OCI-LY7 (cell line): ENCODE measurements at regions not wholly inside any gene's neighbourhood (a gene's known extent, or its start where the extent isn't known, plus 50 kb on each side); places are given as distances from the start of the nearest gene placed in this dataset.

ENCODE experiments used
- BruUV-seq: library from RNA; stranded (reverse); fragments of 400-500 nt; replicated peaks from 2 replicates; lab custom pipeline; 2021; lab: Mats Ljungman, UMichigan
- CTCF ChIA-PET: fragments of 300-600 bp; sonication (Branson Sonifier 250); formaldehyde crosslinking; loops from one replicate; lab custom pipeline; 2022; ENCODE audit warnings: antibody characterized with exemption; ENCODE audit not compliant: unreplicated experiment; lab: Charles Lee
- POLR2A ChIA-PET: fragments of 300-600 bp; sonication (Branson Sonifier 250); formaldehyde crosslinking; loops from one replicate; lab custom pipeline; 2022; ENCODE audit warnings: antibody characterized with exemption; lab: Charles Lee
- DNase-seq: peaks from one replicate; pipeline ENCODE4 v3.0.0-alpha.2; 2015; ENCODE audit warnings: low spot score
- H2AFZ ChIP-seq: fragments of 200-600 bp; sonication (generic), shearing (Covaris generic); 2 replicates; pipeline ENCODE4 v1.6.1; 2014; ENCODE audit warnings: mild to moderate bottlenecking, antibody characterized with exemption, low read length, moderate library complexity
- H3K27ac ChIP-seq: fragments of 200-600 bp; sonication (generic); 2 replicates; pipeline ENCODE4 v1.5.1; 2014; ENCODE audit warnings: mixed run types, low read depth, mild to moderate bottlenecking, moderate library complexity, low read length, inconsistent platforms; ENCODE audit not compliant: poor library complexity, severe bottlenecking
- H3K36me3 ChIP-seq: fragments of 200-600 bp; sonication (generic); 2 replicates; pipeline ENCODE4 v1.6.1; 2014; ENCODE audit warnings: mild to moderate bottlenecking, antibody characterized with exemption, low read length, moderate library complexity, mixed read lengths; ENCODE audit not compliant: insufficient read depth
- H3K4me1 ChIP-seq: fragments of 200-600 bp; sonication (generic); 2 replicates; pipeline ENCODE4 v1.5.1; 2014; ENCODE audit warnings: mild to moderate bottlenecking, low read length; ENCODE audit not compliant: insufficient read depth, poor library complexity, severe bottlenecking
- H3K4me2 ChIP-seq: fragments of 200-600 bp; sonication (generic); 2 replicates; pipeline ENCODE4 v1.6.1; 2014; ENCODE audit warnings: mild to moderate bottlenecking, low read length
- H3K4me3 ChIP-seq: fragments of 200-600 bp; sonication (generic); 2 replicates; pipeline ENCODE4 v1.5.1; 2014; ENCODE audit warnings: mild to moderate bottlenecking, low read depth, low read length; ENCODE audit not compliant: poor library complexity, severe bottlenecking
- H3K79me2 ChIP-seq: fragments of 200-600 bp; sonication (generic); 2 replicates; pipeline ENCODE4 v1.6.1; 2016; ENCODE audit warnings: low read depth, mild to moderate bottlenecking, low read length, moderate library complexity, mixed read lengths; ENCODE audit not compliant: insufficient read depth
- H3K9me2 ChIP-seq: fragments of 200-600 bp; sonication (generic); 2 replicates; pipeline ENCODE4 v1.6.1; 2016; ENCODE audit warnings: mild to moderate bottlenecking, low read length, mixed read lengths; ENCODE audit not compliant: insufficient read depth
- H3K9me3 ChIP-seq: fragments of 200-600 bp; sonication (generic); 2 replicates; pipeline ENCODE4 v1.6.1; 2014; ENCODE audit warnings: mild to moderate bottlenecking, mixed run types, low read length, mixed read lengths
- H4K20me1 ChIP-seq: fragments of 200-600 bp; sonication (generic); 2 replicates; pipeline ENCODE4 v1.6.1; 2014; ENCODE audit warnings: mild to moderate bottlenecking, antibody characterized with exemption, low read length, moderate library complexity, mixed read lengths; ENCODE audit not compliant: insufficient read depth
- CTCF ChIP-seq: fragments of 200-600 bp; sonication (generic); conservative IDR thresholded peaks from 2 replicates; pipeline ENCODE4 v1.5.1; 2014; ENCODE audit warnings: mild to moderate bottlenecking, antibody characterized with exemption, low read length, moderate library complexity, mixed read lengths
- EZH2phosphoT487 ChIP-seq: fragments of 200-600 bp; sonication (generic); IDR thresholded peaks from 2 replicates; pipeline ENCODE4 v1.6.1; 2018; ENCODE audit warnings: low read depth, borderline replicate concordance, mild to moderate bottlenecking, mixed run types, antibody characterized with exemption, low read length, moderate library complexity, mixed read lengths
- intact Hi-C: fragments of 100-400 bp; cut with micrococcal nuclease; formaldehyde crosslinking; loops from one replicate; pipeline ENCODE4 v1.10.0; 2022; ENCODE audit not compliant: unreplicated experiment

GRCh38 chrX:36803151-36803550 is 205.0 kb upstream of the FAM47C start:
- TF ChIP-seq CTCF (no peak), EZH2phosphoT487 (no peak)

GRCh38 chrX:36804066-36804465 is 204.1 kb upstream of the FAM47C start:
- H3K4me1 ChIP-seq: no peaks in the 10 kb centered on the region
- no peaks in the 10 kb centered on the region for H3K9me3 ChIP-seq
- no peak overlapping the region for H2AFZ ChIP-seq
- H3K9me2 ChIP-seq: no peaks in the 10 kb centered on the region
- no TSS peak for BruUV-seq
- H3K4me3 ChIP-seq: no peak overlapping the region
- H3K79me2 ChIP-seq: no peaks in the 10 kb centered on the region
- no peaks in the 10 kb centered on the region for H4K20me1 ChIP-seq
- intact Hi-C loops: no loop called here
- H3K27ac ChIP-seq: no peak overlapping the region
- H3K36me3 ChIP-seq: no peaks in the 10 kb centered on the region
- no peak for TF ChIP-seq CTCF
- no peak for TF ChIP-seq EZH2phosphoT487
- ChIA-PET POLR2A (no interaction called here), CTCF (no interaction called here)
- H3K4me2 ChIP-seq: no peak overlapping the region
- no peak for DNase-seq

More at GRCh38 chrX:36803151-36803550, 205.0 kb upstream of the FAM47C start:
- ChIA-PET CTCF (no interaction called here), POLR2A (no interaction called here)
- Histone ChIP-seq H3K4me2 (no peak overlapping the region), H3K4me3 (no peak overlapping the region), H3K79me2 (no peaks in the 10 kb centered on the region), H3K9me2 (no peaks in the 10 kb centered on the region), H3K9me3 (no peaks in the 10 kb centered on the region), H4K20me1 (no peaks in the 10 kb centered on the region), H2AFZ (no peak overlapping the region), H3K27ac (no peak overlapping the region), H3K4me1 (no peaks in the 10 kb centered on the region), H3K36me3 (no peaks in the 10 kb centered on the region)
- no peak for DNase-seq
- no TSS peak for BruUV-seq
- intact Hi-C loops: no loop called here

GRCh38 chrX:36844857-36845256 is 163.3 kb upstream of the FAM47C start:
- Histone ChIP-seq H3K9me3 (no peaks in the 10 kb centered on the region), H3K79me2 (no peaks in the 10 kb centered on the region), H3K4me2 (no peak overlapping the region), H2AFZ (no peak overlapping the region), H3K9me2 (no peaks in the 10 kb centered on the region), H3K4me1 (no peaks in the 10 kb centered on the region), H4K20me1 (no peaks in the 10 kb centered on the region), H3K4me3 (no peak overlapping the region), H3K27ac (no peak overlapping the region), H3K36me3 (no peaks in the 10 kb centered on the region)
- intact Hi-C loops: no loop called here
- POLR2A ChIA-PET: no interaction called here
- DNase-seq: no peak
- TF ChIP-seq EZH2phosphoT487 (no peak), CTCF (no peak)
- BruUV-seq: no TSS peak
- CTCF ChIA-PET: no interaction called here
